ENCODE measurements at regions not wholly inside any gene's neighbourhood (a gene's known extent, or its start where the extent isn't known, plus 50 kb on each side); places are given as distances from the start of the nearest gene placed in this dataset.

- no peak overlapping the region for H3K4me3 ChIP-seq (ENCODE audit: low read depth, low read length, poor library complexity, severe bottlenecking)
- POLR2A ChIA-PET: no interaction called here
- TF ChIP-seq, protein P1, sequence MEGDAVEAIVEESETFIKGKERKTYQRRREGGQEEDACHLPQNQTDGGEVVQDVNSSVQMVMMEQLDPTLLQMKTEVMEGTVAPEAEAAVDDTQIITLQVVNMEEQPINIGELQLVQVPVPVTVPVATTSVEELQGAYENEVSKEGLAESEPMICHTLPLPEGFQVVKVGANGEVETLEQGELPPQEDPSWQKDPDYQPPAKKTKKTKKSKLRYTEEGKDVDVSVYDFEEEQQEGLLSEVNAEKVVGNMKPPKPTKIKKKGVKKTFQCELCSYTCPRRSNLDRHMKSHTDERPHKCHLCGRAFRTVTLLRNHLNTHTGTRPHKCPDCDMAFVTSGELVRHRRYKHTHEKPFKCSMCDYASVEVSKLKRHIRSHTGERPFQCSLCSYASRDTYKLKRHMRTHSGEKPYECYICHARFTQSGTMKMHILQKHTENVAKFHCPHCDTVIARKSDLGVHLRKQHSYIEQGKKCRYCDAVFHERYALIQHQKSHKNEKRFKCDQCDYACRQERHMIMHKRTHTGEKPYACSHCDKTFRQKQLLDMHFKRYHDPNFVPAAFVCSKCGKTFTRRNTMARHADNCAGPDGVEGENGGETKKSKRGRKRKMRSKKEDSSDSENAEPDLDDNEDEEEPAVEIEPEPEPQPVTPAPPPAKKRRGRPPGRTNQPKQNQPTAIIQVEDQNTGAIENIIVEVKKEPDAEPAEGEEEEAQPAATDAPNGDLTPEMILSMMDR (conservative IDR thresholded peaks at IDR 0.05; ENCODE audit: low read length): no peak
- no peak for TF ChIP-seq EZH2phosphoT487 (IDR thresholded peaks at IDR 0.05; ENCODE audit: borderline replicate concordance, low read depth, low read length)
- H4K20me1 ChIP-seq (ENCODE audit: insufficient read depth, low read length): no peaks in the 10 kb centered on the region
- intact Hi-C loops (cut with micrococcal nuclease; ENCODE audit: unreplicated experiment): no loop called here
- H3K4me1 ChIP-seq (ENCODE audit: insufficient read depth, low read length, poor library complexity, severe bottlenecking): no peaks in the 10 kb centered on the region
- CTCF ChIA-PET (ENCODE audit: unreplicated experiment): no interaction called here
- H3K79me2 ChIP-seq (ENCODE audit: insufficient read depth, low read depth, low read length): no peaks in the 10 kb centered on the region
- no peaks in the 10 kb centered on the region for H3K36me3 ChIP-seq (ENCODE audit: insufficient read depth, low read length)
- BruUV-seq (replicated peaks): no TSS peak
- H3K9me2 ChIP-seq (ENCODE audit: insufficient read depth, low read length): no peaks in the 10 kb centered on the region
- H3K4me2 ChIP-seq (ENCODE audit: low read length): no peak overlapping the region
- no peak overlapping the region for H2AFZ ChIP-seq (ENCODE audit: low read length)
- no peak for DNase-seq (ENCODE audit: low spot score)
- H3K9me3 ChIP-seq (ENCODE audit: low read length): no peaks in the 10 kb centered on the region
- H3K27ac ChIP-seq (ENCODE audit: low read depth, low read length, poor library complexity, severe bottlenecking): no peak overlapping the region
These were observed 82.7 kb downstream of the PFDN4 start for GRCh38 chr20:54290636-54291035.

- H4K20me1 ChIP-seq (ENCODE audit: insufficient read depth, low read length): no peaks in the 10 kb centered on the region
- no peaks in the 10 kb centered on the region for H3K9me3 ChIP-seq (ENCODE audit: low read length)
- no peak overlapping the region for H3K4me2 ChIP-seq (ENCODE audit: low read length)
- no peaks in the 10 kb centered on the region for H3K36me3 ChIP-seq (ENCODE audit: insufficient read depth, low read length)
- no peaks in the 10 kb centered on the region for H3K9me2 ChIP-seq (ENCODE audit: insufficient read depth, low read length)
- H3K4me3 ChIP-seq (ENCODE audit: low read depth, low read length, poor library complexity, severe bottlenecking): no peak overlapping the region
- DNase-seq (ENCODE audit: low spot score): no peak
- no peaks in the 10 kb centered on the region for H3K4me1 ChIP-seq (ENCODE audit: insufficient read depth, low read length, poor library complexity, severe bottlenecking)
- H3K79me2 ChIP-seq (ENCODE audit: insufficient read depth, low read depth, low read length): no peaks in the 10 kb centered on the region
- H3K27ac ChIP-seq (ENCODE audit: low read depth, low read length, poor library complexity, severe bottlenecking): no peak overlapping the region
- no TSS peak for BruUV-seq (replicated peaks)
- POLR2A ChIA-PET: interaction anchor here (0.7 kb wide), 1 partner anchor 16 kb away, joined by 3 read pairs; no protein-coding TSS in a partner anchor
- intact Hi-C loops (cut with micrococcal nuclease; ENCODE audit: unreplicated experiment): no loop called here
- CTCF ChIA-PET (ENCODE audit: unreplicated experiment): interaction anchor here (0.6 kb wide), 1 partner anchor 338 kb away, joined by 5 read pairs; no protein-coding TSS in a partner anchor
- no peak for TF ChIP-seq EZH2phosphoT487 (IDR thresholded peaks at IDR 0.05; ENCODE audit: borderline replicate concordance, low read depth, low read length)
- TF ChIP-seq, protein P1 (conservative IDR thresholded peaks at IDR 0.05; ENCODE audit: low read length): no peak
- no peak overlapping the region for H2AFZ ChIP-seq (ENCODE audit: low read length)
These were observed 83.6 kb downstream of the PFDN4 start for GRCh38 chr20:54291339-54292010.

DNA sequence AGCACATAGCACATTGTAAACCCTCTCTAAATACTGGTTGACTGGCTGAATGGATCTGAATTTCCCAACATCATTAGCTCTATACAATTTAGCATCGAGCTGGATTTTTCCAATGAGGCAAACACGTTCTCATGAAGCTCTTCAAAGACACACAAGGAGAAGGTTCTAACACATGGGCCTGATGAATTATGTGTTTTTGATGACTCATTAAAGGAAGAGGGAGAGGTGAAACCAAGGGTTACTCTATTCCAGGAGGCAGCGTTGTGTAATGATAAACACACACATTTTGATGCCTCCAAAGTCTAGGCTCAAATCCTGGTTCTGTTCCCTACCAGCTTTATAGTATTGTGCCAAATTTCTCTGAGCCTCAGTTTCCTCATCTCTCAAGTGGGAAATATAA lies 84.3 kb downstream of the PFDN4 start:
- ChIA-PET CTCF (ENCODE audit: unreplicated experiment) (interaction anchor here (0.6 kb wide), 1 partner anchor 338 kb away, joined by 5 read pairs; no protein-coding TSS in a partner anchor), POLR2A (interaction anchor here (0.7 kb wide), 1 partner anchor 17 kb away, joined by 3 read pairs; no protein-coding TSS in a partner anchor)
- H2AFZ ChIP-seq (ENCODE audit: low read length): no peak overlapping the region
- no peaks in the 10 kb centered on the region for H3K9me3 ChIP-seq (ENCODE audit: low read length)
- no peak overlapping the region for H3K4me2 ChIP-seq (ENCODE audit: low read length)
- H3K4me3 ChIP-seq (ENCODE audit: low read depth, low read length, poor library complexity, severe bottlenecking): no peak overlapping the region
- no peaks in the 10 kb centered on the region for H3K36me3 ChIP-seq (ENCODE audit: insufficient read depth, low read length)
- no peaks in the 10 kb centered on the region for H3K79me2 ChIP-seq (ENCODE audit: insufficient read depth, low read depth, low read length)
- TF ChIP-seq, protein P1 (conservative IDR thresholded peaks at IDR 0.05; ENCODE audit: low read length): no peak
- TF ChIP-seq EZH2phosphoT487 (IDR thresholded peaks at IDR 0.05; ENCODE audit: borderline replicate concordance, low read depth, low read length): no peak
- intact Hi-C loops (cut with micrococcal nuclease; ENCODE audit: unreplicated experiment): no loop called here
- no peaks in the 10 kb centered on the region for H3K4me1 ChIP-seq (ENCODE audit: insufficient read depth, low read length, poor library complexity, severe bottlenecking)
- H4K20me1 ChIP-seq (ENCODE audit: insufficient read depth, low read length): no peaks in the 10 kb centered on the region
- H3K27ac ChIP-seq (ENCODE audit: low read depth, low read length, poor library complexity, severe bottlenecking): no peak overlapping the region
- BruUV-seq (replicated peaks): no TSS peak
- no peaks in the 10 kb centered on the region for H3K9me2 ChIP-seq (ENCODE audit: insufficient read depth, low read length)
- DNase-seq (ENCODE audit: low spot score): no peak

Data from OCI-LY7 (cell line).